HCT116 (cell line): ENCODE measurements at regions not wholly inside any gene's neighbourhood (a gene's known extent, or its start where the extent isn't known, plus 50 kb on each side); places are given as distances from the start of the nearest gene placed in this dataset.

Source experiments
- ATAC-seq: fragments of 200-7000 bp; cut with Tn5 transposase; 2 replicates; pipeline ENCODE4 v1.9.1; 2020; ENCODE audit warnings: mild to moderate bottlenecking, moderate library complexity
- BruUV-seq: library from RNA; stranded (reverse); fragments of 400-500 nt; replicated peaks from 2 replicates; lab custom pipeline; 2021; lab: Mats Ljungman, UMichigan
- CTCF ChIA-PET: fragments of 300-600 bp; sonication (Branson Sonifier 250); formaldehyde crosslinking; loops from one replicate; lab custom pipeline; 2021; ENCODE audit warnings: antibody characterized with exemption; lab: Charles Lee
- POLR2A ChIA-PET: fragments of 300-600, 350-600 bp; sonication (Branson Sonifier 250); formaldehyde crosslinking; loops from one replicate; lab custom pipeline; 2021; ENCODE audit warnings: antibody characterized with exemption; lab: Charles Lee
- RAD21 ChIA-PET, 2 experiments: fragments of 300-600 bp; sonication (Branson Sonifier 250); formaldehyde crosslinking; loops; one replicate each; lab custom pipeline; 2023; ENCODE audit warnings: low total read pairs in 2 of 2; ENCODE audit not compliant: uncharacterized antibody in 2 of 2, unreplicated experiment in 2 of 2, low non-redundant PET in 1 of 2; lab: Charles Lee
- DNase-seq: peaks from one replicate; pipeline ENCODE4 v3.0.0-alpha.2; 2010; ENCODE audit warnings: low read depth, low spot score
- H2AFZ ChIP-seq: fragments of 200-600 bp; shearing (Covaris generic), sonication (generic); 2 replicates; pipeline ENCODE4 v1.6.1; 2017; ENCODE audit warnings: low read depth, mixed run types, mixed read lengths, antibody characterized with exemption, low read length; ENCODE audit not compliant: poor library complexity, severe bottlenecking
- H3K27ac ChIP-seq: 2 replicates; pipeline ENCODE4 v1.5.1; 2012; ENCODE audit warnings: low read depth, low read length
- H3K27me3 ChIP-seq: fragments of 200-600 bp; sonication (generic); 2 replicates; pipeline ENCODE4 v1.6.1; 2016; ENCODE audit warnings: mixed run types, low read length, mixed read lengths; ENCODE audit not compliant: insufficient read depth
- H3K36me3 ChIP-seq, 2 experiments: fragments of 200-500 bp in 1 of 2; fragments of 200-600 bp in 1 of 2; sonication (Bioruptor generic) in 1 of 2; sonication (generic) in 1 of 2; 2 replicates each; pipeline versions ENCODE4 v1.5.1 to v1.6.1; 2014 to 2016; ENCODE audit warnings: low read length in 2 of 2, inconsistent platforms in 1 of 2, mixed read lengths in 1 of 2, mixed run types in 1 of 2; ENCODE audit not compliant: insufficient read depth in 2 of 2, control insufficient read depth in 1 of 2
- H3K4me1 ChIP-seq, 2 experiments: fragments of 200-600 bp in 1 of 2; sonication (generic) in 1 of 2; 2 replicates each; pipeline versions ENCODE4 v1.5.1 to v1.6.1; 2012 to 2017; ENCODE audit warnings: low read length in 2 of 2, inconsistent platforms in 1 of 2, mild to moderate bottlenecking in 1 of 2, mixed read lengths in 1 of 2, mixed run types in 1 of 2, moderate library complexity in 1 of 2; ENCODE audit not compliant: insufficient read depth in 2 of 2, control insufficient read depth in 1 of 2
- H3K4me2 ChIP-seq: fragments of 200-600 bp; sonication (generic); 2 replicates; pipeline ENCODE4 v1.6.1; 2017; ENCODE audit warnings: mixed run types, low read length, mixed read lengths
- H3K4me3 ChIP-seq, 2 experiments: fragments of 200-600 bp in 1 of 2; sonication (generic) in 1 of 2; replicated peaks in 1 of 2; 2 replicates each; pipeline ENCODE4 v1.5.1; 2011 to 2016; ENCODE audit warnings: low read length in 2 of 2, control low read depth in 1 of 2, low read depth in 1 of 2, mild to moderate bottlenecking in 1 of 2, mixed read lengths in 1 of 2, mixed run types in 1 of 2
- H3K79me2 ChIP-seq: fragments of 200-600 bp; sonication (generic); 2 replicates; pipeline ENCODE4 v1.6.1; 2017; ENCODE audit warnings: mild to moderate bottlenecking, mixed run types, low read length, moderate library complexity, mixed read lengths; ENCODE audit not compliant: insufficient read depth
- H3K9ac ChIP-seq: fragments of 200-600 bp; sonication (generic); 2 replicates; pipeline ENCODE4 v1.6.1; 2016; ENCODE audit warnings: low read length, mixed read lengths
- H3K9me2 ChIP-seq: fragments of 200-600 bp; sonication (generic), shearing (Covaris generic); 2 replicates; pipeline ENCODE4 v1.6.1; 2017; ENCODE audit warnings: mixed run types, mild to moderate bottlenecking, moderate library complexity; ENCODE audit not compliant: insufficient read depth
- H3K9me3 ChIP-seq, 2 experiments: fragments of 200-500 bp in 1 of 2; fragments of 200-600 bp in 1 of 2; sonication (Bioruptor generic) in 1 of 2; sonication (generic) in 1 of 2; 2 replicates each; pipeline ENCODE4 v1.6.1; 2014 to 2017; ENCODE audit warnings: low read length in 2 of 2, mixed read lengths in 2 of 2, inconsistent platforms in 1 of 2, low read depth in 1 of 2, mild to moderate bottlenecking in 1 of 2, mixed run types in 1 of 2, moderate library complexity in 1 of 2; ENCODE audit not compliant: control insufficient read depth in 1 of 2, insufficient read depth in 1 of 2
- H4K20me1 ChIP-seq: fragments of 200-600 bp; sonication (generic), shearing (Covaris generic); 2 replicates; pipeline ENCODE4 v1.6.1; 2017; ENCODE audit warnings: mixed run types, mild to moderate bottlenecking, moderate library complexity; ENCODE audit not compliant: insufficient read depth
- ATF3 ChIP-seq: IDR thresholded peaks from 2 replicates; pipeline ENCODE4 v1.6.1; 2012
- CBX3 ChIP-seq: IDR thresholded peaks from 2 replicates; pipeline ENCODE4 v1.6.1; 2012; ENCODE audit warnings: low read depth
- CTCF ChIP-seq, 3 experiments: fragments of 200-600 bp in 1 of 3; sonication (generic) in 1 of 3; IDR thresholded peaks in 2 of 3; conservative IDR thresholded peaks in 1 of 3; 2 replicates each; pipeline ENCODE4 v1.5.1; 2012 to 2017; ENCODE audit warnings: low read depth in 2 of 3, low read length in 2 of 3, antibody characterized with exemption in 1 of 3, borderline replicate concordance in 1 of 3, control low read depth in 1 of 3, mild to moderate bottlenecking in 1 of 3, mixed read lengths in 1 of 3, mixed run types in 1 of 3, moderate library complexity in 1 of 3; ENCODE audit not compliant: insufficient read depth in 1 of 3
- EGR1 ChIP-seq: IDR thresholded peaks from 2 replicates; pipeline ENCODE4 v1.6.1; 2012; ENCODE audit warnings: low read depth
- EZH2phosphoT487 ChIP-seq: fragments of 200-600 bp; IDR thresholded peaks from 2 replicates; pipeline ENCODE4 v1.6.1; 2018; ENCODE audit warnings: antibody characterized with exemption, borderline replicate concordance
- JUND ChIP-seq: IDR thresholded peaks from 2 replicates; pipeline ENCODE4 v1.6.1; 2012
- POLR2AphosphoS5 ChIP-seq: IDR thresholded peaks from 2 replicates; pipeline ENCODE4 v1.6.1; 2011; ENCODE audit warnings: mild to moderate bottlenecking, low read depth, low read length, moderate library complexity
- RAD21 ChIP-seq: IDR thresholded peaks from 2 replicates; pipeline ENCODE4 v1.6.1; 2012; ENCODE audit warnings: low read depth, mild to moderate bottlenecking
- REST ChIP-seq: IDR thresholded peaks from 2 replicates; pipeline ENCODE4 v1.6.1; 2012; ENCODE audit warnings: low read depth
- SIN3A ChIP-seq: IDR thresholded peaks from 2 replicates; pipeline ENCODE4 v1.6.1; 2012; ENCODE audit warnings: low read depth
- SRF ChIP-seq: IDR thresholded peaks from 2 replicates; pipeline ENCODE4 v1.6.1; 2012; ENCODE audit warnings: low read depth
- YY1 ChIP-seq: IDR thresholded peaks from 2 replicates; pipeline ENCODE4 v1.6.1; 2011; ENCODE audit warnings: low read length, low read depth, moderate library complexity, mild to moderate bottlenecking; ENCODE audit not compliant: insufficient replicate concordance; ENCODE audit errors: extremely low read depth
- intact Hi-C: fragments of 100-400 bp; cut with micrococcal nuclease; formaldehyde crosslinking; loops from 2 replicates; pipeline ENCODE4 v1.10.0; 2022

DNA sequence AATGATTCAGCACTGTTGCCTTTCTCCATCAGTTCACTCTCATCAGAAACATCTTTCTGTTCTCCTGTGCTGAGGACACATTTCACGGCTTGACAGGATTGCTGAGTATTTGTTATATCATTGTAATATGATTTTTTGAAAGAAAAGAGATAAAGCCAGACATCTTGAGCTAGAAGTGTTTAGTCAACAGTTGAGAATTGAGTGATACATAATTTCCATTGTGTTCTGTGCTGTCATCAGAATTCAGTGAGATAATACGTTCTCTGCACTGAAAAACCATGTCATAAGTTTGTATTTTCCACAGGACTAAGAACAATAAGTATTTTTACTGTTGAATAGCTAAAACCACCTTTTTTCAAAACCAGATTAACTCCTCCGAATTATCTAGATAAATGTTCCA is 50.2 kb upstream of the GPRIN3 start:
- BruUV-seq, result no TSS peak
- POLR2A ChIA-PET, result no interaction called here
- TF ChIP-seq CBX3 (no peak), CTCF (IDR thresholded peaks at IDR 0.05 in 2 of 3, conservative IDR thresholded peaks at IDR 0.05 in 1 of 3; ENCODE audit: borderline replicate concordance in 1 of 3, insufficient read depth in 1 of 3, low read depth in 2 of 3, low read length in 2 of 3) (no peak), EZH2phosphoT487 (no peak), ATF3 (no peak), YY1 (no peak), RAD21 (no peak), REST (no peak), SRF (no peak), SIN3A (no peak), POLR2AphosphoS5 (no peak), EGR1 (no peak), JUND (no peak)

More for the DNA sequence above, 50.2 kb upstream of the GPRIN3 start:
- Histone ChIP-seq H3K27me3 (no peaks in the 10 kb centered on the region), H3K9me2 (0 out of 2 replicates have a peak, but pooled peaks cover 4% of the 10 kb centered on the region), H2AFZ (no peak overlapping the region), H3K9me3 (no peaks in the 10 kb centered on the region), H3K4me2 (no peak overlapping the region), H3K9ac (no peak overlapping the region), H3K4me3 (no peak overlapping the region), H3K79me2 (no peaks in the 10 kb centered on the region), H4K20me1 (no peaks in the 10 kb centered on the region), H3K4me1 (no peaks in the 10 kb centered on the region), H3K36me3 (no peaks in the 10 kb centered on the region), H3K27ac (no peak overlapping the region)
- CTCF ChIA-PET, result no interaction called here
- DNase-seq, result no peak
- RAD21 ChIA-PET, result no interaction called here
- intact Hi-C loops, result no loop called here
- ATAC-seq, result no peak
